Calu3 (cell line): ENCODE measurements at regions not wholly inside any gene's neighbourhood (a gene's known extent, or its start where the extent isn't known, plus 50 kb on each side); places are given as distances from the start of the nearest gene placed in this dataset.

Experiments used
- BruUV-seq: library from RNA; stranded (reverse); fragments of 400-500 nt; replicated peaks from 2 replicates; lab custom pipeline; 2021; lab: Mats Ljungman, UMichigan
- CTCF ChIA-PET: fragments of 300-600 bp; sonication (Branson Sonifier 250); formaldehyde crosslinking; loops from one replicate; lab custom pipeline; 2022; ENCODE audit warnings: antibody characterized with exemption; lab: Charles Lee
- DNase-seq: peaks from one replicate; pipeline ENCODE4 v3.0.0; 2022
- H3K27ac Mint-ChIP-seq: one replicate; pipeline ENCODE4 v1.8.0; 2022; ENCODE audit warnings: mixed read lengths; ENCODE audit not compliant: unreplicated experiment
- H3K27me3 Mint-ChIP-seq: one replicate; pipeline ENCODE4 v1.8.0; 2022; ENCODE audit warnings: mixed read lengths; ENCODE audit not compliant: unreplicated experiment
- H3K36me3 Mint-ChIP-seq: one replicate; pipeline ENCODE4 v1.8.0; 2022; ENCODE audit warnings: mild to moderate bottlenecking, moderate library complexity, mixed read lengths; ENCODE audit not compliant: insufficient read depth, unreplicated experiment
- H3K4me1 Mint-ChIP-seq: one replicate; pipeline ENCODE4 v1.8.0; 2022; ENCODE audit warnings: mild to moderate bottlenecking, low read depth, mixed read lengths; ENCODE audit not compliant: unreplicated experiment
- H3K4me3 Mint-ChIP-seq: one replicate; pipeline ENCODE4 v1.8.0; 2022; ENCODE audit warnings: mild to moderate bottlenecking, low read depth, moderate library complexity, mixed read lengths; ENCODE audit not compliant: unreplicated experiment
- H3K9me3 Mint-ChIP-seq: one replicate; pipeline ENCODE4 v1.8.0; 2022; ENCODE audit warnings: low read depth, mixed read lengths; ENCODE audit not compliant: unreplicated experiment
- intact Hi-C: fragments of 100-400 bp; cut with micrococcal nuclease; formaldehyde crosslinking; loops from one replicate; pipeline ENCODE4 v1.10.0; 2022; ENCODE audit not compliant: unreplicated experiment
- TF ChIP-seq, protein P1 (sequence below): fragments of 200-600 bp; IDR thresholded peaks from one replicate; pipeline ENCODE4 v1.8.0; 2022; ENCODE audit warnings: antibody characterized with exemption; ENCODE audit not compliant: unreplicated experiment

GRCh38 chr2:41930807-41931566 is 116.8 kb upstream of the PKDCC start:
- Mint-ChIP-seq H3K4me3 (peak overlapping the region; percentile 26), H3K36me3 (peaks cover 5% of the 10 kb centered on the region), H3K27me3 (no peaks in the 10 kb centered on the region), H3K27ac (peak overlapping the region; percentile 18), H3K9me3 (no peaks in the 10 kb centered on the region), H3K4me1 (peaks cover 55% of the 10 kb centered on the region)
- DNase-seq, result peak; percentile 55
- TF ChIP-seq, protein P1, sequence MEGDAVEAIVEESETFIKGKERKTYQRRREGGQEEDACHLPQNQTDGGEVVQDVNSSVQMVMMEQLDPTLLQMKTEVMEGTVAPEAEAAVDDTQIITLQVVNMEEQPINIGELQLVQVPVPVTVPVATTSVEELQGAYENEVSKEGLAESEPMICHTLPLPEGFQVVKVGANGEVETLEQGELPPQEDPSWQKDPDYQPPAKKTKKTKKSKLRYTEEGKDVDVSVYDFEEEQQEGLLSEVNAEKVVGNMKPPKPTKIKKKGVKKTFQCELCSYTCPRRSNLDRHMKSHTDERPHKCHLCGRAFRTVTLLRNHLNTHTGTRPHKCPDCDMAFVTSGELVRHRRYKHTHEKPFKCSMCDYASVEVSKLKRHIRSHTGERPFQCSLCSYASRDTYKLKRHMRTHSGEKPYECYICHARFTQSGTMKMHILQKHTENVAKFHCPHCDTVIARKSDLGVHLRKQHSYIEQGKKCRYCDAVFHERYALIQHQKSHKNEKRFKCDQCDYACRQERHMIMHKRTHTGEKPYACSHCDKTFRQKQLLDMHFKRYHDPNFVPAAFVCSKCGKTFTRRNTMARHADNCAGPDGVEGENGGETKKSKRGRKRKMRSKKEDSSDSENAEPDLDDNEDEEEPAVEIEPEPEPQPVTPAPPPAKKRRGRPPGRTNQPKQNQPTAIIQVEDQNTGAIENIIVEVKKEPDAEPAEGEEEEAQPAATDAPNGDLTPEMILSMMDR, result no peak
- CTCF ChIA-PET, result no interaction called here
- intact Hi-C loops, result no loop called here
- BruUV-seq, result no TSS peak

GRCh38 chr2:41932241-41933045 is 115.4 kb upstream of the PKDCC start:
- no peaks in the 10 kb centered on the region for H3K27me3 Mint-ChIP-seq
- CTCF ChIA-PET, result interaction anchor here (0.6 kb wide), 2 partner anchors 38 to 89 kb away, joined by 5 read pairs; no protein-coding TSS in a partner anchor

DNA sequence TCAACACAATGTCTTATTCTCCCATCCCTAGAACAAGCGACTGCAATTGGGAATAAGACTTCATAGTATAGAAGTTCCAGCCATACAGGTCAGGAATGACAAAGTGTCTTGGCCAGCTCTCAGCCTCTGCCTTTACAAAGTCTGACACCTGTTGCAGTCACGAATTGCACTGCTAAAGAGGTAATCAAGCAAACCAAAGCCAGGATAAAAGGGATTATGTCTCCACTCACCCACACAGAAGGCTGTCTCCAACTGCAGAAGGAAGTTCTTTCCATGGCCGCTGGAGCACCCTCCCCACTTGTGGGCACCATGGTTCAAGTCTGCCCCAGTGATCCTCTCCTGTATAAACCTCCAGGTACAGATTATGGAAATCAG is 114.8 kb upstream of the PKDCC start:
- Mint-ChIP-seq H3K27me3 (no peaks in the 10 kb centered on the region), H3K4me3 (no peak overlapping the region), H3K4me1 (peaks cover 61% of the 10 kb centered on the region), H3K9me3 (no peaks in the 10 kb centered on the region), H3K36me3 (peaks cover 5% of the 10 kb centered on the region), H3K27ac (no peak overlapping the region)
- no peak for DNase-seq
- CTCF ChIA-PET, result interaction anchor here (0.6 kb wide), 2 partner anchors 38 to 89 kb away, joined by 5 read pairs; no protein-coding TSS in a partner anchor
- intact Hi-C loops, result no loop called here
- TF ChIP-seq, protein P1, result no peak
- BruUV-seq, result no TSS peak

More at GRCh38 chr2:41932241-41933045, 115.4 kb upstream of the PKDCC start:
- intact Hi-C loops, result no loop called here
- no peak overlapping the region for H3K27ac Mint-ChIP-seq
- no peaks in the 10 kb centered on the region for H3K9me3 Mint-ChIP-seq
- BruUV-seq, result no TSS peak
- DNase-seq, result no peak
- H3K36me3 Mint-ChIP-seq, result peaks cover 5% of the 10 kb centered on the region
- H3K4me3 Mint-ChIP-seq, result no peak overlapping the region
- H3K4me1 Mint-ChIP-seq, result peaks cover 56% of the 10 kb centered on the region
- TF ChIP-seq, protein P1, result no peak

GRCh38 chr2:41933585-41934320 is 114.1 kb upstream of the PKDCC start:
- BruUV-seq, result no TSS peak
- Mint-ChIP-seq H3K27ac (peak overlapping the region; percentile 3), H3K9me3 (no peaks in the 10 kb centered on the region), H3K27me3 (no peaks in the 10 kb centered on the region), H3K4me3 (no peak overlapping the region), H3K36me3 (peaks cover 5% of the 10 kb centered on the region), H3K4me1 (peaks cover 61% of the 10 kb centered on the region)
- CTCF ChIA-PET, result no interaction called here
- DNase-seq, result no peak
- TF ChIP-seq, protein P1, result no peak
- intact Hi-C loops, result no loop called here
